Spleen (tissue), 11 donors: ENCODE measurements at regions not wholly inside any gene's neighbourhood (a gene's known extent, or its start where the extent isn't known, plus 50 kb on each side); places are given as distances from the start of the nearest gene placed in this dataset.
A peak's percentile ranks its signal among the peaks of the same experiment; 100 is the strongest.

Source experiments
- DNase-seq: peaks from one replicate; pipeline ENCODE4 v3.0.0-alpha.2; 2020
- H3K27ac ChIP-seq, 8 donors: fragments of 200-600 bp; sonication (generic) in 7 of 8; 1 replicate in 4 of 8; 2 replicates in 4 of 8; pipeline versions ENCODE4 v1.5.0 to v1.8.0; 2016 to 2021; ENCODE audit warnings: inconsistent platforms in 4 of 8, mild to moderate bottlenecking in 4 of 8, moderate library complexity in 1 of 8
- H3K27me3 ChIP-seq, 7 donors: fragments of 200-600 bp; sonication (generic) in 6 of 7; replicated peaks in 1 of 7; 1 replicate in 4 of 7; 2 replicates in 3 of 7; pipeline versions ENCODE4 v1.5.0 to v1.8.0; 2016 to 2021; ENCODE audit warnings: inconsistent platforms in 3 of 7, mild to moderate bottlenecking in 1 of 7
- H3K36me3 ChIP-seq, 6 donors: fragments of 200-600 bp; sonication (generic) in 5 of 6; 1 replicate in 4 of 6; 2 replicates in 2 of 6; pipeline versions ENCODE4 v1.5.0 to v1.8.0; 2016 to 2021; ENCODE audit warnings: inconsistent platforms in 2 of 6
- H3K4me1 ChIP-seq, 6 donors: fragments of 200-600 bp; sonication (generic) in 5 of 6; 1 replicate in 3 of 6; 2 replicates in 3 of 6; pipeline versions ENCODE4 v1.5.0 to v1.8.0; 2016 to 2021; ENCODE audit warnings: inconsistent platforms in 3 of 6
- H3K4me3 ChIP-seq, 8 donors: fragments of 200-600 bp; sonication (generic) in 7 of 8; 1 replicate in 4 of 8; 2 replicates in 4 of 8; pipeline versions ENCODE4 v1.5.0 to v1.8.0; 2016 to 2021; ENCODE audit warnings: inconsistent platforms in 4 of 8, mild to moderate bottlenecking in 4 of 8, moderate library complexity in 2 of 8
- H3K9me3 ChIP-seq, 8 donors: fragments of 200-600 bp; sonication (generic) in 7 of 8; 1 replicate in 4 of 8; 2 replicates in 4 of 8; pipeline versions ENCODE4 v1.5.0 to v1.8.0; 2016 to 2021; ENCODE audit warnings: inconsistent platforms in 4 of 8
- CTCF ChIP-seq, 11 experiments: fragments of 200-600 bp in 7 of 11; fragments of 450-650 bp in 4 of 11; sonication (generic) in 4 of 11; IDR thresholded peaks in 8 of 11; conservative IDR thresholded peaks in 3 of 11; 1 replicate in 7 of 11; 2 replicates in 4 of 11; pipeline versions ENCODE4 v1.4.0 to v1.8.0; 2016 to 2021; ENCODE audit warnings: antibody characterized with exemption in 11 of 11, inconsistent platforms in 4 of 11, mild to moderate bottlenecking in 1 of 11
- POLR2A ChIP-seq, 3 donors: fragments of 450-650 bp; IDR thresholded peaks; one replicate each; pipeline ENCODE4 v1.5.1; 2017; ENCODE audit warnings: antibody characterized with exemption in 3 of 3, mild to moderate bottlenecking in 1 of 3
- POLR2AphosphoS5 ChIP-seq, 3 donors: sonication (generic); formaldehyde crosslinking; IDR thresholded peaks; one replicate each; pipeline ENCODE4 v1.5.1; 2017; ENCODE audit warnings: antibody characterized with exemption in 3 of 3
- WGBS, 5 donors: extraction: QIAGEN DNeasy Blood & Tissue Kit in 3 of 5; methylation state at CpG; one replicate each; pipeline versions ENCODE4 v1.1.5 to v1.1.7; 2013 to 2018; 5-methylcytosine and 5-hydroxymethylcytosine counted together
- intact Hi-C: fragments of 100-400 bp; cut with DNase I; formaldehyde crosslinking; loops from one replicate; pipeline ENCODE4 v1.15.0; 2023; ENCODE audit warnings: low total_unique reads
- donor health status: healthy with polysubstance abuse.
- donor health status: DM: no; HTN: no; CAD: no; lungs with moderate emphysema.
- donor health status: DM: no; HTN: no; CAD: no.
- donor health status: Bipolar disorder and iron deficiency.
- donor health status: healthy.
- donor health status: DM: no; HTN: no; CAD: no.
- donor health status: DM: yes; HTN: yes; CAD: no.

GRCh38 chr21:14866859-14867765, 197.7 kb downstream of the NRIP1 start:
- Histone ChIP-seq H3K27ac (no peak overlapping the region), H3K4me3 (no peak overlapping the region), H3K36me3 (no peaks in the 10 kb centered on the region), H3K4me1 (peaks cover 11 to 82% (median 54%) of the 10 kb centered on the region in 6 donors), H3K27me3 (no peaks in the 10 kb centered on the region), H3K9me3 (no peaks in the 10 kb centered on the region)
- TF ChIP-seq CTCF (IDR thresholded peaks at IDR 0.05 in 8 of 11, conservative IDR thresholded peaks at IDR 0.05 in 3 of 11) = no peak
- TF ChIP-seq POLR2AphosphoS5 (IDR thresholded peaks at IDR 0.05) = no peak
- TF ChIP-seq POLR2A (IDR thresholded peaks at IDR 0.05) = no peak
- intact Hi-C loops = no loop called here
- WGBS, 5 donors = 87 to 96% (median 93%) methylated on average over 3 of the region's 3 CpGs
- DNase-seq = no peak

GRCh38 chr21:14864211-14865021, 200.4 kb downstream of the NRIP1 start:
- H3K27ac ChIP-seq = peak overlapping the region in 1 of 8 donors; percentile 14
- no peaks in the 10 kb centered on the region for H3K27me3 ChIP-seq
- 40 to 54% (median 43%) methylated on average over 9 of the region's 9 CpGs for WGBS, 5 donors
- intact Hi-C loops = loop anchor here (5.0 kb wide), 1 partner anchor 618 kb away; no protein-coding TSS in a partner anchor
- peak; percentile 79 for DNase-seq
- no peak overlapping the region for H3K4me3 ChIP-seq
- H3K4me1 ChIP-seq = peaks cover 3 to 64% (median 38%) of the 10 kb centered on the region in 6 donors
- H3K36me3 ChIP-seq = no peaks in the 10 kb centered on the region
- no peaks in the 10 kb centered on the region for H3K9me3 ChIP-seq
- no peak for TF ChIP-seq POLR2AphosphoS5 (IDR thresholded peaks at IDR 0.05)
- TF ChIP-seq CTCF (IDR thresholded peaks at IDR 0.05 in 8 of 11, conservative IDR thresholded peaks at IDR 0.05 in 3 of 11) = peak; percentile 5 to 70 (median 54)
- no peak for TF ChIP-seq POLR2A (IDR thresholded peaks at IDR 0.05)

GRCh38 chr21:14863745-14864210, 201.0 kb downstream of the NRIP1 start:
- intact Hi-C loops = loop anchor here (5.0 kb wide), 1 partner anchor 619 kb away; no protein-coding TSS in a partner anchor
- peaks cover under 1 to 58% (median 32%) of the 10 kb centered on the region in 6 donors for H3K4me1 ChIP-seq
- no peak overlapping the region for H3K4me3 ChIP-seq
- TF ChIP-seq POLR2A (IDR thresholded peaks at IDR 0.05) = no peak
- no peaks in the 10 kb centered on the region for H3K9me3 ChIP-seq
- no peaks in the 10 kb centered on the region for H3K36me3 ChIP-seq
- 64 to 89% (median 74%) methylated on average over 5 of the region's 5 CpGs for WGBS, 5 donors
- DNase-seq = no peak
- no peaks in the 10 kb centered on the region for H3K27me3 ChIP-seq
- peak overlapping the region in 1 of 8 donors; percentile 14 for H3K27ac ChIP-seq

- intact Hi-C loops = loop anchor here (5.0 kb wide), 1 partner anchor 619 kb away; no protein-coding TSS in a partner anchor
- DNase-seq = no peak
- TF ChIP-seq POLR2A (IDR thresholded peaks at IDR 0.05) (no peak), CTCF (IDR thresholded peaks at IDR 0.05 in 8 of 11, conservative IDR thresholded peaks at IDR 0.05 in 3 of 11) (peak in 8 of 11 experiments; percentile 21 to 68 (median 59))
- Histone ChIP-seq H3K27me3 (no peaks in the 10 kb centered on the region), H3K9me3 (no peaks in the 10 kb centered on the region), H3K4me1 (peaks cover 0 to 51% (median 28%) of the 10 kb centered on the region in 6 donors), H3K4me3 (no peak overlapping the region), H3K36me3 (no peaks in the 10 kb centered on the region), H3K27ac (peak overlapping the region in 1 of 8 donors; percentile 14)
- WGBS, 5 donors = 58 to 70% (median 59%) methylated on average over 5 of the region's 5 CpGs
Observed at GRCh38 chr21:14862794-14863720, 201.7 kb downstream of the NRIP1 start.
